ENCODE measurements at regions not wholly inside any gene's neighbourhood (a gene's known extent, or its start where the extent isn't known, plus 50 kb on each side); places are given as distances from the start of the nearest gene placed in this dataset.

- H3K4me3 ChIP-seq: no peak overlapping the region
- intact Hi-C loops (cut with DNase I): no loop called here
- H3K4me1 ChIP-seq (replicated peaks): no peaks in the 10 kb centered on the region
- TF ChIP-seq POLR2A (IDR thresholded peaks at IDR 0.05): no peak
- TF ChIP-seq POLR2AphosphoS5 (IDR thresholded peaks at IDR 0.05): no peak
- TF ChIP-seq CTCF (IDR thresholded peaks at IDR 0.05): no peak
- H3K27ac ChIP-seq: no peak overlapping the region
- H3K9me3 ChIP-seq: no peaks in the 10 kb centered on the region
- DNase-seq (ENCODE audit: low spot score): no peak
- H3K36me3 ChIP-seq: no peaks in the 10 kb centered on the region
- 48% methylated on average over 3 of the region's 3 CpGs for WGBS
- H3K27me3 ChIP-seq (replicated peaks; ENCODE audit: insufficient read depth): no peaks in the 10 kb centered on the region
These were observed 69.4 kb downstream of the SAMD9 start for GRCh38 chr7:93048136-93048930.

- whole genome bisulfite sequencing: 79% methylated on average over 1 of the region's 1 CpG
- no peak for DNase-seq (ENCODE audit: low spot score)
- no peaks in the 10 kb centered on the region for H3K9me3 ChIP-seq
- no peak overlapping the region for H3K27ac ChIP-seq
- TF ChIP-seq POLR2A (IDR thresholded peaks at IDR 0.05): no peak
- TF ChIP-seq POLR2AphosphoS5 (IDR thresholded peaks at IDR 0.05): no peak
- no peak for TF ChIP-seq CTCF (IDR thresholded peaks at IDR 0.05)
- H3K4me1 ChIP-seq (replicated peaks): no peaks in the 10 kb centered on the region
- intact Hi-C loops (cut with DNase I): no loop called here
- no peaks in the 10 kb centered on the region for H3K27me3 ChIP-seq (replicated peaks; ENCODE audit: insufficient read depth)
- no peaks in the 10 kb centered on the region for H3K36me3 ChIP-seq
- H3K4me3 ChIP-seq: no peak overlapping the region
These were observed 70.2 kb downstream of the SAMD9 start for GRCh38 chr7:93047514-93048099.

- H3K36me3 ChIP-seq: no peaks in the 10 kb centered on the region
- TF ChIP-seq POLR2A (IDR thresholded peaks at IDR 0.05) (no peak), POLR2AphosphoS5 (IDR thresholded peaks at IDR 0.05) (no peak), CTCF (IDR thresholded peaks at IDR 0.05) (no peak)
- H3K27ac ChIP-seq: no peak overlapping the region
- H3K4me1 ChIP-seq (replicated peaks): no peaks in the 10 kb centered on the region
- H3K4me3 ChIP-seq: no peak overlapping the region
- H3K27me3 ChIP-seq (replicated peaks; ENCODE audit: insufficient read depth): no peaks in the 10 kb centered on the region
- no peak for DNase-seq (ENCODE audit: low spot score)
- intact Hi-C loops (cut with DNase I): no loop called here
- 69% methylated on average over 4 of the region's 4 CpGs for WGBS
- no peaks in the 10 kb centered on the region for H3K9me3 ChIP-seq
These were observed 71.1 kb downstream of the SAMD9 start for GRCh38 chr7:93046641-93047040.

GRCh38 chr7:93044147-93044810 is 73.5 kb downstream of the SAMD9 start:
- intact Hi-C loops (cut with DNase I): no loop called here
- no peaks in the 10 kb centered on the region for H3K4me1 ChIP-seq (replicated peaks)
- TF ChIP-seq POLR2AphosphoS5 (IDR thresholded peaks at IDR 0.05) (no peak), CTCF (IDR thresholded peaks at IDR 0.05) (no peak), POLR2A (IDR thresholded peaks at IDR 0.05) (no peak)
- WGBS: 84% methylated on average over 6 of the region's 6 CpGs
- H3K27me3 ChIP-seq (replicated peaks; ENCODE audit: insufficient read depth): no peaks in the 10 kb centered on the region
- DNase-seq (ENCODE audit: low spot score): no peak
- no peak overlapping the region for H3K4me3 ChIP-seq
- no peaks in the 10 kb centered on the region for H3K36me3 ChIP-seq
- no peak overlapping the region for H3K27ac ChIP-seq
- H3K9me3 ChIP-seq: no peaks in the 10 kb centered on the region
